ENCODE measurements at regions not wholly inside any gene's neighbourhood (a gene's known extent, or its start where the extent isn't known, plus 50 kb on each side); places are given as distances from the start of the nearest gene placed in this dataset.

- POLR2A ChIA-PET = no interaction called here
- TF ChIP-seq ZNF544 (tag by site-specific recombination; IDR thresholded peaks at IDR 0.05) (no peak), INSM2 (tag by site-specific recombination; IDR thresholded peaks at IDR 0.05) (no peak), ATF2 (tag by site-specific recombination; IDR thresholded peaks at IDR 0.05; ENCODE audit: low read depth) (no peak), SP7 (tag by site-specific recombination; IDR thresholded peaks at IDR 0.05) (no peak), SALL2 (tag by site-specific recombination; IDR thresholded peaks at IDR 0.05; ENCODE audit: borderline replicate concordance) (no peak), PRDM1 (tag by site-specific recombination; IDR thresholded peaks at IDR 0.05) (peak; percentile 40; the same call in 1 of the 2 replicates), TRIM28 (IDR thresholded peaks at IDR 0.05; ENCODE audit: borderline replicate concordance, low read length) (0 out of 2 replicates have a peak, but pooled peaks have one; percentile 27), ZNF670 (tag by site-specific recombination; IDR thresholded peaks at IDR 0.05; ENCODE audit: low read depth) (no peak), ZNF654 (tag by site-specific recombination; IDR thresholded peaks at IDR 0.05; ENCODE audit: low read depth) (peak; percentile 29; the same call in 1 of the 2 replicates), ZNF530 (tag by site-specific recombination; IDR thresholded peaks at IDR 0.05; ENCODE audit: low read depth) (no peak), ZBTB6 (tag by site-specific recombination; IDR thresholded peaks at IDR 0.05) (no peak)
- CTCF ChIA-PET = interaction anchor here (0.6 to 1.9 kb wide), 10 partner anchors 11 to 1098 kb away, joined by 3 to 7 read pairs (median 3); no protein-coding TSS in a partner anchor
Observed at GRCh38 chr9:81848472-81848871, 79.8 kb upstream of the SPATA31D4 start.

GRCh38 chr9:81849631-81850259, 78.5 kb upstream of the SPATA31D4 start:
- CTCF ChIA-PET = interaction anchor here (0.6 to 1.1 kb wide), 3 partner anchors 22 to 351 kb away, joined by 3 read pairs; no protein-coding TSS in a partner anchor
- TF ChIP-seq ZNF155 (tag by site-specific recombination; IDR thresholded peaks at IDR 0.05) (no peak), SCRT2 (tag by site-specific recombination; IDR thresholded peaks at IDR 0.05) (peak; percentile 66), ZNF600 (tag by site-specific recombination; IDR thresholded peaks at IDR 0.05) (peak; percentile 13; the same call in 1 of the 2 replicates), SCRT1 (tag by site-specific recombination; IDR thresholded peaks at IDR 0.05; ENCODE audit: borderline replicate concordance) (0 out of 2 replicates have a peak, but pooled peaks have one; percentile 28)
- peaks cover 15% of the 10 kb centered on the region for H3K4me1 ChIP-seq (ENCODE audit: control insufficient read depth, insufficient read depth, low read length)

More at GRCh38 chr9:81848472-81848871, 79.8 kb upstream of the SPATA31D4 start:
- H3K36me3 ChIP-seq (ENCODE audit: control insufficient read depth in 2 of 2, insufficient read depth in 1 of 2, low read length in 2 of 2) = no peaks in the 10 kb centered on the region
- no peak overlapping the region for H3K27ac ChIP-seq (ENCODE audit: extremely low read depth, low read depth, low read length)
- no peaks in the 10 kb centered on the region for H3K9me3 ChIP-seq (ENCODE audit: control insufficient read depth, insufficient read depth, low read depth, low read length)
- H3K4me1 ChIP-seq (ENCODE audit: control insufficient read depth, insufficient read depth, low read length) = peaks cover 15% of the 10 kb centered on the region
- no peak overlapping the region for H3K4me3 ChIP-seq (ENCODE audit: low read depth, low read length)

GRCh38 chr9:81850724-81851123, 77.5 kb upstream of the SPATA31D4 start:
- Histone ChIP-seq H3K4me1 (ENCODE audit: control insufficient read depth, insufficient read depth, low read length) (peaks cover 15% of the 10 kb centered on the region), H3K36me3 (ENCODE audit: control insufficient read depth in 2 of 2, insufficient read depth in 1 of 2, low read length in 2 of 2) (no peaks in the 10 kb centered on the region), H3K9me3 (ENCODE audit: control insufficient read depth, insufficient read depth, low read depth, low read length) (no peaks in the 10 kb centered on the region), H3K4me3 (ENCODE audit: low read depth, low read length) (no peak overlapping the region), H3K27ac (ENCODE audit: extremely low read depth, low read depth, low read length) (no peak overlapping the region; the same call in 1 of the 2 replicates)
- TF ChIP-seq ZNF777 (tag by site-specific recombination; IDR thresholded peaks at IDR 0.05; ENCODE audit: borderline replicate concordance) (no peak), ZSCAN23 (tag by site-specific recombination; IDR thresholded peaks at IDR 0.05) (no peak), ZNF707 (tag by site-specific recombination; IDR thresholded peaks at IDR 0.05) (no peak)
- POLR2A ChIA-PET = no interaction called here
- CTCF ChIA-PET = interaction anchor here (0.7 kb wide), 1 partner anchor 237 kb away, joined by 4 read pairs; no protein-coding TSS in a partner anchor

More at GRCh38 chr9:81849631-81850259, 78.5 kb upstream of the SPATA31D4 start:
- H3K9me3 ChIP-seq (ENCODE audit: control insufficient read depth, insufficient read depth, low read depth, low read length) = no peaks in the 10 kb centered on the region
- POLR2A ChIA-PET = interaction anchor here (0.6 kb wide), 1 partner anchor 125 kb away, joined by 4 read pairs; no protein-coding TSS in a partner anchor
- no peaks in the 10 kb centered on the region for H3K36me3 ChIP-seq (ENCODE audit: control insufficient read depth in 2 of 2, insufficient read depth in 1 of 2, low read length in 2 of 2)
- H3K4me3 ChIP-seq (ENCODE audit: low read depth, low read length) = no peak overlapping the region
- H3K27ac ChIP-seq (ENCODE audit: extremely low read depth, low read depth, low read length) = no peak overlapping the region

Measured in HEK293 (cell line).